Uterus (tissue), 2 donors: ENCODE measurements at regions not wholly inside any gene's neighbourhood (a gene's known extent, or its start where the extent isn't known, plus 50 kb on each side); places are given as distances from the start of the nearest gene placed in this dataset.

Experiments
- CTCF ChIP-seq, 4 experiments: fragments of 200-600 bp in 2 of 4; fragments of 450-650 bp in 2 of 4; sonication (generic) in 2 of 4; IDR thresholded peaks; one replicate each; pipeline ENCODE4 v1.5.1; 2016 to 2019; ENCODE audit warnings: antibody characterized with exemption in 4 of 4, mild to moderate bottlenecking in 2 of 4, moderate library complexity in 1 of 4
- POLR2A ChIP-seq, 2 donors: fragments of 450-650 bp; IDR thresholded peaks; one replicate each; pipeline ENCODE4 v1.6.1; 2016; ENCODE audit warnings: antibody characterized with exemption in 2 of 2, mild to moderate bottlenecking in 1 of 2, moderate library complexity in 1 of 2

GRCh38 chr15:98221577-98221976 is 261.1 kb downstream of the ARRDC4 start:
- TF ChIP-seq POLR2A (IDR thresholded peaks at IDR 0.05) (no peak), CTCF (IDR thresholded peaks at IDR 0.05) (no peak)
